Astrocyte (in vitro differentiated cells and primary cell): ENCODE measurements at regions not wholly inside any gene's neighbourhood (a gene's known extent, or its start where the extent isn't known, plus 50 kb on each side); places are given as distances from the start of the nearest gene placed in this dataset.

Experiments used
- CTCF ChIP-seq: IDR thresholded peaks from 2 replicates; pipeline ENCODE4 v1.5.1; 2011; ENCODE audit warnings: low read depth, mild to moderate bottlenecking, inconsistent platforms, low read length, moderate library complexity; ENCODE audit not compliant: insufficient read depth
- EZH2 ChIP-seq: IDR thresholded peaks from 2 replicates; pipeline ENCODE4 v1.6.1; 2012; ENCODE audit warnings: mild to moderate bottlenecking, low read length, inconsistent platforms; ENCODE audit not compliant: insufficient read depth

GRCh38 chrX:73508861-73509260 lies 54.1 kb upstream of the CHIC1 start:
- TF ChIP-seq EZH2 (no peak), CTCF (no peak)
